Endodermal cell (in vitro differentiated cells): ENCODE measurements at regions not wholly inside any gene's neighbourhood (a gene's known extent, or its start where the extent isn't known, plus 50 kb on each side); places are given as distances from the start of the nearest gene placed in this dataset.

ENCODE experiments used
- DNase-seq: peaks from one replicate; pipeline ENCODE4 v3.0.0-alpha.2; 2017
- H3K27ac ChIP-seq: 2 replicates; pipeline ENCODE4 v1.5.1; 2013; ENCODE audit warnings: mild to moderate bottlenecking, low read depth, low read length, moderate library complexity
- H3K27me3 ChIP-seq: 2 replicates; pipeline ENCODE4 v1.6.1; 2013; ENCODE audit warnings: mild to moderate bottlenecking, low read length, moderate library complexity; ENCODE audit not compliant: insufficient read depth, control insufficient read depth, poor library complexity, severe bottlenecking
- H3K36me3 ChIP-seq: 2 replicates; pipeline ENCODE4 v1.7.0; 2013; ENCODE audit warnings: mild to moderate bottlenecking, low read length, moderate library complexity; ENCODE audit not compliant: control insufficient read depth, insufficient read depth
- H3K4me1 ChIP-seq: one replicate; pipeline ENCODE4 v1.7.0; 2013; ENCODE audit warnings: low read length; ENCODE audit not compliant: control insufficient read depth, insufficient read depth
- H3K4me3 ChIP-seq: 2 replicates; pipeline ENCODE4 v1.5.1; 2013; ENCODE audit warnings: mild to moderate bottlenecking, low read length, moderate library complexity
- H3K9ac ChIP-seq: 2 replicates; pipeline ENCODE4 v1.6.1; 2013; ENCODE audit warnings: mild to moderate bottlenecking, low read length, moderate library complexity; ENCODE audit not compliant: poor library complexity, severe bottlenecking; ENCODE audit errors: extremely low read depth
- H3K9me3 ChIP-seq: 2 replicates; pipeline ENCODE4 v1.6.1; 2013; ENCODE audit warnings: mild to moderate bottlenecking, low read length, moderate library complexity; ENCODE audit not compliant: control insufficient read depth
- H3K27ac Mint-ChIP-seq: 2 replicates; pipeline ENCODE4 v1.8.0; 2020; ENCODE audit warnings: mixed read lengths
- H3K27me3 Mint-ChIP-seq: 2 replicates; pipeline ENCODE4 v1.8.0; 2021; ENCODE audit warnings: mild to moderate bottlenecking, mixed read lengths; ENCODE audit not compliant: insufficient read depth
- H3K36me3 Mint-ChIP-seq: 2 replicates; pipeline ENCODE4 v1.8.0; 2020; ENCODE audit warnings: low read depth, mixed read lengths
- H3K4me1 Mint-ChIP-seq: 2 replicates; pipeline ENCODE4 v1.8.0; 2020; ENCODE audit warnings: mixed read lengths
- H3K4me3 Mint-ChIP-seq: 2 replicates; pipeline ENCODE4 v1.8.0; 2020; ENCODE audit warnings: mild to moderate bottlenecking, moderate library complexity, mixed read lengths
- H3K9me3 Mint-ChIP-seq: 2 replicates; pipeline ENCODE4 v1.8.0; 2020; ENCODE audit warnings: mild to moderate bottlenecking, mixed read lengths
- CTCF ChIP-seq: fragments of 200-600 bp; sonication (generic); conservative IDR thresholded peaks from 2 replicates; pipeline ENCODE4 v1.5.0; 2021; ENCODE audit warnings: antibody characterized with exemption, mild to moderate bottlenecking
- WGBS, 2 experiments: methylation state at CpG; one replicate each; pipeline versions ENCODE4 v1.1.5 to v1.1.7; 2013; ENCODE audit warnings: missing lambda C conversion rate in 2 of 2, mixed read lengths in 1 of 2; ENCODE audit not compliant: insufficient coverage in 1 of 2, insufficient read length in 1 of 2; 5-methylcytosine and 5-hydroxymethylcytosine counted together

GRCh38 chr6:100093405-100093804 lies 99.4 kb upstream of the MCHR2 start:
- Histone ChIP-seq H3K4me3 (no peak overlapping the region), H3K27me3 (no peaks in the 10 kb centered on the region), H3K9ac (no peak overlapping the region), H3K4me1 (no peaks in the 10 kb centered on the region), H3K27ac (no peak overlapping the region), H3K36me3 (no peaks in the 10 kb centered on the region), H3K9me3 (no peaks in the 10 kb centered on the region)
- WGBS, 2 experiments = 94 to 100% methylated on average over 1 to 6 of the region's 6 CpGs
- no peaks in the 10 kb centered on the region for H3K4me1 Mint-ChIP-seq
- no peak for TF ChIP-seq CTCF
- H3K27ac Mint-ChIP-seq = no peak overlapping the region
- H3K27me3 Mint-ChIP-seq = no peaks in the 10 kb centered on the region
- H3K36me3 Mint-ChIP-seq = no peaks in the 10 kb centered on the region
- no peak for DNase-seq
- H3K4me3 Mint-ChIP-seq = no peak overlapping the region
- H3K9me3 Mint-ChIP-seq = no peaks in the 10 kb centered on the region

- H3K4me1 ChIP-seq = no peaks in the 10 kb centered on the region
- H3K27ac ChIP-seq = no peak overlapping the region
- H3K4me3 ChIP-seq = no peak overlapping the region
- H3K9ac ChIP-seq = no peak overlapping the region
- no peak for TF ChIP-seq CTCF
- no peaks in the 10 kb centered on the region for H3K36me3 ChIP-seq
- WGBS, 2 experiments = 91 to 100% methylated on average over 1 of the region's 1 CpG
- Mint-ChIP-seq H3K27ac (no peak overlapping the region), H3K36me3 (no peaks in the 10 kb centered on the region), H3K9me3 (no peaks in the 10 kb centered on the region), H3K4me1 (no peaks in the 10 kb centered on the region), H3K27me3 (no peaks in the 10 kb centered on the region), H3K4me3 (no peak overlapping the region)
- DNase-seq = no peak
- H3K27me3 ChIP-seq = no peaks in the 10 kb centered on the region
- no peaks in the 10 kb centered on the region for H3K9me3 ChIP-seq
These were observed 94.0 kb upstream of the MCHR2 start for GRCh38 chr6:100088009-100088408.

GRCh38 chr6:100084991-100085364 lies 91.0 kb upstream of the MCHR2 start:
- H3K9me3 ChIP-seq = no peaks in the 10 kb centered on the region
- H3K4me3 ChIP-seq = no peak overlapping the region
- Mint-ChIP-seq H3K4me1 (no peaks in the 10 kb centered on the region), H3K27ac (no peak overlapping the region), H3K9me3 (no peaks in the 10 kb centered on the region), H3K4me3 (no peak overlapping the region), H3K36me3 (no peaks in the 10 kb centered on the region), H3K27me3 (no peaks in the 10 kb centered on the region)
- H3K27me3 ChIP-seq = no peaks in the 10 kb centered on the region
- 96 to 100% methylated on average over 1 to 2 of the region's 2 CpGs for WGBS, 2 experiments
- no peak for DNase-seq
- H3K4me1 ChIP-seq = no peaks in the 10 kb centered on the region
- H3K9ac ChIP-seq = no peak overlapping the region
- H3K27ac ChIP-seq = no peak overlapping the region
- no peak for TF ChIP-seq CTCF
- no peaks in the 10 kb centered on the region for H3K36me3 ChIP-seq
